ENCODE measurements at regions not wholly inside any gene's neighbourhood (a gene's known extent, or its start where the extent isn't known, plus 50 kb on each side); places are given as distances from the start of the nearest gene placed in this dataset.

DNA sequence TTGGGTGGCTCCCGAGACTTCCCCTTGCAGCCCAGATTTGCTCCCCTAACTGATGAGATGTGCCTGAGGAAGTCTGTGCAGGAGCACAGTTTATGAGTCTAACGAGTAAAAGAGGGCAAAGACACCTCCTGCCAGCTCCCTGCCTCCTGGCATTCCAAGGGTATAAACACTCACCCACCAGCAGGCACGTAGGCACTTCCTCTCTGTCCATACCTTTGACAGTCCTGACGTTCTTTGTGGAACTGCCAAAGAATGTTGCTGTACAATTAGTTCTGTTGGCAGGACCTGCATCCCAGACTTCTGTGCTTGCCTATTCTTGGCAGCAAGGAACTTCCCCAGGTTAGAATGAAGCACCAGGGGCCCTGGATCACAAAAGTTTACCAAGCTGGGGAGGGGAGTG, 889.3 kb downstream of the BCL11B start:
- DNase-seq (ENCODE audit: low read depth): no peak

DNA sequence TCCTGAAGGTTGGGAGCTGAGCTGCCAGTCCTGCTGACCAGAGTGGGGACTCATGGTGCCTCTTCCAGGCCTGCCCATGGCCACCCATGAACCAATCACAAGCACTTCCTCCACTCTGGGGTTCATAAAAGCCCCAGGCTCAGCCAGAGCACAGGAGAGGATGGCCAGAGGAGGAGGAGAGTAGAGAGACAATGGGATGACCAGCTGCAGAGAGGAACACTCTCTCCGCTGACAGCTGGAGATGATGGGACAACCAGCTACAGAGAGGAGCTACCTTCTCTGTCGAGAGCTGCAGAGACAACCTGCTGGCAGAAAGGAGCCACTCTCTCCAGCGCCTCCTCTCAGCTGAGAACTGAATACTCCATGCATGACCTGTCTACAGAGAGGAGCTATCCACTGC, 886.1 kb downstream of the BCL11B start:
- no peak for DNase-seq (ENCODE audit: low read depth)

DNA sequence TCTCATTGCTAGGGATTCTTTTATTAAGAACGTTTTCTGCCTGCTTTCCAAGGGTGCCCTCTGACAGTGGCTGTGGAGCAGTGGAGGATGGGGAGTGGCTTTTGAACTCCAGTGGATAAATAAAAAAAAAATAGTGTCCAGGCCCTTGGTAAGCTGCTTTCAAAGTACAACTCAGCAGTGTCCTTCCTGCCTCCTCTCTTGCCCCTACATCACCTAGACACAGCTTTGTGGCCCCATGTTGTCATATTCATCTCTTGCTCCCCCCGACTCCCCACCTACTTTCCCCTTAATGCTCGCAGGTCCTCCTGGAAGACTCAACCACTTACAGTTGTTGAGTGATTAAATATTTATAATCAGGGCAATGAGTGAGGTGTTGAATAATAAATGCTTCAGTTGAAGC, 880.9 kb downstream of the BCL11B start:
- no peak for DNase-seq (ENCODE audit: low read depth)

DNA sequence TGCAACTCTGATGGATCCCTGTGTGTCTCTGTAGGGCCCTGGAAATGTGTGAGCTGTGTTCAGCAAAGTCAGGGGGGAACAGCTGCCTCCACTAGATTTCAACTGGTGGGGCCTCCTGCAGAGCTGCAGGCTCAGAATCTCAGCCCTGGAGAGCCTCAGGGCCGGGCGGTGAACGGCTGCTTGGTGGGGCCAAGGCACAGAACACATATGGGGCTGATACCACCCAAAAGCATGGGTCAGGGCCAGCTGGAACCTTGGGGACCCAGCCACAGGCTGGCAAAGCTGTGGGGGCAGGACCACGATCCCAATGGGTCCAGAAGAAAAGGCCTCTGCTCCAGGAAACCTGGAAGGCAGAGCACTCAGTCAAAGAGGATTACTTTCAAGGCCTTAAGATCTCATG, 878.5 kb downstream of the BCL11B start:
- no peak for DNase-seq (ENCODE audit: low read depth)

GRCh38 chr14:98404811-98405210, 867.2 kb downstream of the BCL11B start:
- DNase-seq (ENCODE audit: low read depth): no peak

DNA sequence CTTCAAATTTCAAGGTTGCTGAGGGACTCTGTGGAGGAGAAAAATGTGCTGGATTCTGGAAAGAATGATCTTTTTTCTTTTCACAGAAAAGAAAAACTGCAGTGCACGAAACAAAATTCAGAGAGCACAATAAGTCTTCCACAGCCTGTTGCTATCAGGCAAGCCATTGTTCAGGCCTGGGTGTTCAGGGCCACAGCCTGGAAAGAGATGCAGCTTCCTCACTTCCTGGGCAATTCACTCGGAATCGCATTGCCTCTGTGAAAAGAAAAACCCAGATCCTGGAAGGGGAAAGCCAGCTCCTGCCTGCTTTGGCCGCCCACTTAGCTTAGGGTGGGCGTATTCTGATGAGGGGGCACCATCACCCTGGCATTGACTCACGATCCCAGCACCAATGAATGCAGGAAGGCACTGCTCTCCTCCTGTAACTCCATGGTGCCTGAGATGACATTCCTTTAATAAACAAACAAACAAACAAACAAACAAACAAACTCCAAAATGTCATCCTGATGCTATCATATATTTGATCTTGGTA, 863.9 kb downstream of the BCL11B start:
- no peak for DNase-seq (ENCODE audit: low read depth)

- DNase-seq (ENCODE audit: low read depth): no peak
Observed at GRCh38 chr14:98408713-98409112, 863.3 kb downstream of the BCL11B start.

DNA sequence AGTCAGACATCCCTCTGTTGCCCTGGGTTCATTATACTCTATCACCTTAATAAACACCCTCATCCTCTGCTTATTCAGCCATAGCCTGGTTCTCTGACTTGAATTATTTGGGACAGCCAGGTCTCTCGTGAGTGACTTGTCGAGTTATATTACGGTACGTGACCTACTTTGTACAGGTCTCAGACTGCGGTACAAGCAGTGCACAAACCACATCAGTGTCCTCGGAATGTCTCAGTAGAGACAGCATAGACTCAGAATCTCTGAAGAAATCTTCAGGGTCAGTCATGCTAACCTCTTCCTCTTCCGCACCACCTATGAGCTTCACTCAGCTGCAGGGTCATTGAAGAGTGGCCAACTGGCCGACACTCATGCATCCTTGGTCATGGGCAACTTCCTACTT, 860.8 kb downstream of the BCL11B start:
- DNase-seq (ENCODE audit: low read depth): no peak

GRCh38 chr14:98412431-98412830, 859.6 kb downstream of the BCL11B start:
- no peak for DNase-seq (ENCODE audit: low read depth)

DNA sequence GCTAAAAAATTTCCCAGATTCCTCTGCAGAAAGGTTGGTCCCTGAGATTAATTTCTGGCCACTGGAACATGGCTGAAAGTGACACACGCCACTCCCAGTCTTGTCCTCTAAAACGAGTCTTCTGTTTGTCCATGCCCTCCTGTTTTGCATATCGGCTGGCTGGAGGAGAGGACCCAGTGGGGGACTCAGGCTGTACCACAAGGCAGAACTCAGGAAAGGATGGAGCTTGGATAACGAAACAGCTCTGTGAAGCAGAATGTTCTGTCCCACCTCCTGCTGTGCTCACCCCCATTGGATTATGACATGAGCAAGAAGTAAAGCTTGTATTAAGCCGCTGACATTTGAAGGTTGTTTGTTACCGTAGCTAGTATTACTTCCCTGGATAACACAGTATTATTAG, 856.2 kb downstream of the BCL11B start:
- no peak for DNase-seq (ENCODE audit: low read depth)

DNA sequence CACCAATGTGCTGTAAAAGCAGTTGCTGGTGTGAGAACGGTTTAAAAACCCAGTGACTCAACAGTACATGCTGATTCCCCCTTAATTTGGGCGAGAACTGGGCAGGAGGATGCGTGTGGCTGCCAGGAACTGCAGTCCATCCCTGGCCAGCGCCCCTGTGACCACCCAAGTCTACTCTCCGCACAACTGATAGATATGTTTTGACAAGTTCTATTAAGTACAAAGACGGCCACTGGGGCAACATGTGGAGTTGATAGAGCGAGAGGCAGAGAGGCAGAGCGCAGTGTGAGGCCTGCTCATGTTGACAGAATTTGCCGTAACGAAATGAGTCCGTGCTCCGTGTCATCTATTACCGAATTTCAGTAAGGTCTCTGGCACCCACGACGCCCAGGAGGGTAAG, 855.0 kb downstream of the BCL11B start:
- DNase-seq (ENCODE audit: low read depth): no peak

DNA sequence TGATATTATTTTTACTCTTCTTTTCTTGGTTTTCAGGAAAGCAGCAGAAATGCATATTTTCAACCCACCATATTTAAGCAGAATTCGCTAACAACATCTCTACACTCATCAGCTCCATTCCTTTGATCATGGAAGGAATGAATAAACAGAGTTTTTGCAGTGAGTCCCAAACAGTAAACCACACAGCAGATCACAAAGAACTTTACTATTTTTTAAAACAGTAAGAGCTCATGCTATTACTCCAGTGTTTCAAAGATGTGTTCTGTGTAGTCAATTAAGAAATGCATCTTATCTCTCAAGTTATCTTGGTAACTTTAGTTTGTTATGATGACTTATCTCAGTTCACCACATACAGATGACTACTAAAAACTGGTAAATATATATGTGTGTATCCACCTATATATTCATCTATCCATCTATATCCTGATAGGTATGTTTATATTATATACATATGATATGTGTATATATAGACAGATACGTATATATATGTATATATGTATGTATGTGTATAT, 843.5 kb downstream of the BCL11B start:
- no peak for DNase-seq (ENCODE audit: low read depth)

DNA sequence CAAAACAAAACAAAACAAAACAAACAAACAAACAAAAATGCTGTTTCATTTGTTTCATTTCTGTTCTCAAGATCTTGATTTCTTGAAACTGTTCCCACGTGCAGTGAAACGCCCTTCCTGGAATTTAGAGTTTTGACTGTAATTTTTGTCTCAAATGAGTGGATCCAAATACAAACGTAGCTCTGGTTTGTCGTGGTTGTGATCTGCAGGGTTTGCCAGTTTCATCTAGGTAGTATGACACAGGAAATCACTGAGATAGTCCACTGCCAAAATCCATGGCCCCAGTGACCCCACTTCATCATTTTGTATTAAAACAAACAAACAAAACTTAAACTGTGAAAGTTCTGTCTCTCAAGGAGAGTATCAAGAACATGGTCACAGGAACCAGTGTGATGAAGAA, 838.6 kb downstream of the BCL11B start:
- DNase-seq (ENCODE audit: low read depth): no peak

GRCh38 chr14:98437113-98437512, 834.9 kb downstream of the BCL11B start:
- no peak for DNase-seq (ENCODE audit: low read depth)

DNA sequence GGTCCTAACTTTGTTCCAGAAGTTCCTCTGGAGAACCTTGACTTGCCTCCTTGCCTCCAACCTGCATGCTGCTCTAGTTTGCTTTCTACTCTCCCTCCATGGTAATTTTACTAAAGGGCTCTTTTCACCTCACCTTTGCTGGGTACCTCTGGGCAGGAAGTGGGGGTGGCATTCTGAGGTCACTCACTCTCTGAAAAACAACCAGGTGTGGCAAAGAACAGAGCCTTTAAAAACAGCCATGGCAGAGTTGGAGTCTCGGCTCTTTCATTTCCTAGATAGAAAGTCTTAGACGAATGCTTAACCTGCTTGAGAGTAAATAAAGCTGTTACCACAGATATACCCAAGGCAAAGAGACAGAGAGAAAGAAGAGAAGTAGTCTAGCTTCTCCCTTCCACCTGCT, 827.9 kb downstream of the BCL11B start:
- DNase-seq (ENCODE audit: low read depth): no peak

GRCh38 chr14:98445718-98446117, 826.3 kb downstream of the BCL11B start:
- DNase-seq (ENCODE audit: low read depth): no peak

DNA sequence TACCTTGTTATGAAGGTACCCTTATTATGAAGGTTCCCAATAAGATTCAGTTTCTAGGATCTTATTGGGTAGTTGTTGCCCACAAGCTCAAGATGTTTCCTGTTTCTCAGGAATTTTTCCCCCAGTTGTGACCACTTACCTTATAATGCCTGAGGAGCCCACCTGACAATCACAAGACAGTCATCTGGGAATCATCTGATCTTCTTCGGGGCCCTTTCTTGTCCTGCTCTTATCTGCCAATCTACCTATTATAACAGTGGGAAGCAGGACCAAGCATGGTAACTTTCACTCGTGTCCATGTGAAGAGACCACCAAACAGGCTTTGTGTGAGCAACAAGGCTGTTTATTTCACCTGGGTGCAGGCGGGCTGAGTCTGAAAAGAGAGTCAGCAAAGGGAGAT, 825.5 kb downstream of the BCL11B start:
- no peak for DNase-seq (ENCODE audit: low read depth)

GRCh38 chr14:98456231-98456630, 815.8 kb downstream of the BCL11B start:
- DNase-seq (ENCODE audit: low read depth): no peak

- no peak for DNase-seq (ENCODE audit: low read depth)
Observed at GRCh38 chr14:98458702-98459101, 813.3 kb downstream of the BCL11B start.

- no peak for DNase-seq (ENCODE audit: low read depth)
Observed at GRCh38 chr14:98462908-98463307, 809.1 kb downstream of the BCL11B start.

- DNase-seq (ENCODE audit: low read depth): no peak
Observed at GRCh38 chr14:98466807-98467206, 805.2 kb downstream of the BCL11B start.

GRCh38 chr14:98470663-98471062, 801.3 kb downstream of the BCL11B start:
- no peak for DNase-seq (ENCODE audit: low read depth)

DNA sequence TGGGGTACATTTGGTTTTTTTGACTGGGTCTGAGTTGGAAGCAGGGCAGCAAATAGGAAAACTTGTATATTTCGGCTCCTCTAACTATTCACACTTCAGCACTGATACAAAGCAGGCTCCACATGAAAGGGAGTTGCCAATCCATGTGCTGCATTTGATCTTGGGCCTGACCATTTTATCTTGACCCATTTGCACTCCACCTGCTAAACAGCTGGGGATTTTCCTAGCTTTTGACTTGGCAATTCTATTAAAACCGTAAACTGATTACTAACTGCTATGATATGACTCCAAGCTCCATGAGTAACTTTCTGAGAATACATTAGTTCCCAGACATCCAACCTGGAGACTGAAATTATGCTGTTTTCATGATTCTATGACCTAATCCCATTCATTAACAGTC, 797.1 kb downstream of the BCL11B start:
- DNase-seq (ENCODE audit: low read depth): no peak

GRCh38 chr14:98477935-98478334, 794.1 kb downstream of the BCL11B start:
- DNase-seq (ENCODE audit: low read depth): no peak

GRCh38 chr14:98489115-98489514, 782.9 kb downstream of the BCL11B start:
- no peak for DNase-seq (ENCODE audit: low read depth)

Data from HS-5 (cell line).